Erythroblast (primary cell): ENCODE measurements at regions not wholly inside any gene's neighbourhood (a gene's known extent, or its start where the extent isn't known, plus 50 kb on each side); places are given as distances from the start of the nearest gene placed in this dataset.

ENCODE experiments used
- GATA1 ChIP-seq: IDR thresholded peaks from 2 replicates; pipeline ENCODE4 v1.6.1; 2011; ENCODE audit warnings: low read depth, mild to moderate bottlenecking, control low read depth, low read length, moderate library complexity
- POLR2A ChIP-seq: IDR thresholded peaks from 2 replicates; pipeline ENCODE4 v1.6.1; 2011; ENCODE audit warnings: mild to moderate bottlenecking, low read length

DNA sequence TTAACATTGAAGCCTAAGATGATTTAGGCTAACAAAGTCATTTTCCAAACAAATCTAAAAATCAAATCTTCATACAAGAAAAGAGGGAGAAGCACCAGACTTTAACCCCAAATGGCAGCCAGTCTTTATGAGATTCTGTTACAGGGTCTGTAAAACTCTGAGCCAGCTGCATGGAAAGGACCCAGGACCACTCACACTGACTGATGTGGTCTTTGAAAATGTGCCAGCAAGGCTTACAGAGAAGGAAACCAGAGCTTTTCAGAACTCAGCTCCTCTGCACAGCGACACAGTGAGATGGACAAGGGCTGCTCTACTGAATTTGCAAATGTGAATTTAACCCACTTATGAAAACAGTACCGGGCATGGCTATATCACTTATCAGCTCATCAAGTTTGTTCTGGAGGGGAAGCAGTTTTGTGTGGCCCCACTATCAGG is 98.8 kb upstream of the SERP2 start:
- TF ChIP-seq POLR2A (no peak), GATA1 (no peak)
